ENCODE measurements at regions not wholly inside any gene's neighbourhood (a gene's known extent, or its start where the extent isn't known, plus 50 kb on each side); places are given as distances from the start of the nearest gene placed in this dataset.
A peak's percentile ranks its signal among the peaks of the same experiment; 100 is the strongest.
"Not testable (repeated sequence)": the region's sequence is repeated elsewhere in the genome, so short reads cannot be mapped to it uniquely, and the experiment has no call there.

- no peak for DNase-seq (ENCODE audit: low spot score)
These were observed 109.8 kb upstream of the ZNF462 start for GRCh38 chr9:106753155-106753671.

- no peak for DNase-seq (ENCODE audit: low spot score)
These were observed 107.2 kb upstream of the ZNF462 start for GRCh38 chr9:106755736-106756135.

GRCh38 chr9:106757514-106757913 lies 105.5 kb upstream of the ZNF462 start:
- DNase-seq (ENCODE audit: low spot score) = no peak

- DNase-seq (ENCODE audit: low spot score) = no peak
These were observed 104.1 kb upstream of the ZNF462 start for GRCh38 chr9:106758911-106759310.

GRCh38 chr9:106761493-106761892 lies 101.5 kb upstream of the ZNF462 start:
- DNase-seq (ENCODE audit: low spot score) = no peak

GRCh38 chr9:106766616-106767015 lies 96.3 kb upstream of the ZNF462 start:
- DNase-seq (ENCODE audit: low spot score) = no peak

- no peak for DNase-seq (ENCODE audit: low spot score)
These were observed 93.6 kb upstream of the ZNF462 start for GRCh38 chr9:106769331-106769730.

GRCh38 chr9:106771608-106772007 lies 91.4 kb upstream of the ZNF462 start:
- no peak for DNase-seq (ENCODE audit: low spot score)

- DNase-seq (ENCODE audit: low spot score) = no peak
These were observed 90.3 kb upstream of the ZNF462 start for GRCh38 chr9:106772523-106773290.

GRCh38 chr9:106773750-106774149 lies 89.2 kb upstream of the ZNF462 start:
- DNase-seq (ENCODE audit: low spot score) = no peak

GRCh38 chr9:106775960-106776359 lies 87.0 kb upstream of the ZNF462 start:
- no peak for DNase-seq (ENCODE audit: low spot score)

GRCh38 chr9:106779796-106780195 lies 83.2 kb upstream of the ZNF462 start:
- no peak for DNase-seq (ENCODE audit: low spot score)

- no peak for DNase-seq (ENCODE audit: low spot score)
These were observed 79.8 kb upstream of the ZNF462 start for GRCh38 chr9:106783121-106783520.

GRCh38 chr9:106784076-106784475 lies 78.9 kb upstream of the ZNF462 start:
- no peak for DNase-seq (ENCODE audit: low spot score)

- no peak for DNase-seq (ENCODE audit: low spot score)
These were observed 77.8 kb upstream of the ZNF462 start for GRCh38 chr9:106785200-106785599.

- DNase-seq (ENCODE audit: low spot score) = not testable (repeated sequence)
These were observed 74.9 kb upstream of the ZNF462 start for GRCh38 chr9:106788021-106788420.

- DNase-seq (ENCODE audit: low spot score) = no peak
These were observed 67.9 kb upstream of the ZNF462 start for GRCh38 chr9:106795031-106795430.

GRCh38 chr9:106796771-106797170 lies 66.2 kb upstream of the ZNF462 start:
- DNase-seq (ENCODE audit: low spot score) = no peak

GRCh38 chr9:106797299-106797698 lies 65.7 kb upstream of the ZNF462 start:
- peak; percentile 26 for DNase-seq (ENCODE audit: low spot score)

GRCh38 chr9:106798016-106798799 lies 64.8 kb upstream of the ZNF462 start:
- no peak for DNase-seq (ENCODE audit: low spot score)

GRCh38 chr9:106799152-106799551 lies 63.8 kb upstream of the ZNF462 start:
- no peak for DNase-seq (ENCODE audit: low spot score)

- no peak for DNase-seq (ENCODE audit: low spot score)
These were observed 62.2 kb upstream of the ZNF462 start for GRCh38 chr9:106800701-106801270.

- no peak for DNase-seq (ENCODE audit: low spot score)
These were observed 61.1 kb upstream of the ZNF462 start for GRCh38 chr9:106801816-106802215.
